NCI-H2196 (cell line): ENCODE measurements at regions not wholly inside any gene's neighbourhood (a gene's known extent, or its start where the extent isn't known, plus 50 kb on each side); places are given as distances from the start of the nearest gene placed in this dataset.

Experiments
- DNase-seq: peaks from one replicate; lab custom pipeline; 2025; ENCODE audit not compliant: unreplicated experiment; lab: John Stamatoyannopoulos, UW

- DNase-seq = no peak
These were observed 113.6 kb downstream of the GALC start for GRCh38 chr14:87879389-87879788.

GRCh38 chr14:87878959-87879358, 114.0 kb downstream of the GALC start:
- no peak for DNase-seq

- no peak for DNase-seq
These were observed 115.1 kb downstream of the GALC start for GRCh38 chr14:87877877-87878276.

GRCh38 chr14:87874676-87875075, 118.3 kb downstream of the GALC start:
- DNase-seq = no peak

- no peak for DNase-seq
These were observed 119.2 kb downstream of the GALC start for GRCh38 chr14:87873741-87874140.

GRCh38 chr14:87869619-87870583, 123.1 kb downstream of the GALC start:
- DNase-seq = no peak

GRCh38 chr14:87868920-87869319, 124.1 kb downstream of the GALC start:
- no peak for DNase-seq

GRCh38 chr14:87866116-87866515, 126.9 kb downstream of the GALC start:
- DNase-seq = no peak

GRCh38 chr14:87864356-87865270, 128.4 kb downstream of the GALC start:
- no peak for DNase-seq

- DNase-seq = no peak
These were observed 129.9 kb downstream of the GALC start for GRCh38 chr14:87863047-87863446.

GRCh38 chr14:87852107-87852506, 140.9 kb downstream of the GALC start:
- DNase-seq = no peak

- DNase-seq = no peak
These were observed 141.8 kb downstream of the GALC start for GRCh38 chr14:87851190-87851589.

GRCh38 chr14:87847216-87847755, 145.7 kb downstream of the GALC start:
- DNase-seq = no peak

- no peak for DNase-seq
These were observed 152.1 kb downstream of the GALC start for GRCh38 chr14:87840906-87841305.

- no peak for DNase-seq
These were observed 154.1 kb downstream of the GALC start for GRCh38 chr14:87838931-87839330.

GRCh38 chr14:87837296-87837695, 155.7 kb downstream of the GALC start:
- DNase-seq = no peak

- DNase-seq = no peak
These were observed 158.4 kb downstream of the GALC start for GRCh38 chr14:87834594-87834993.

- DNase-seq = no peak
These were observed 160.0 kb downstream of the GALC start for GRCh38 chr14:87833026-87833425.

- DNase-seq = no peak
These were observed 162.4 kb downstream of the GALC start for GRCh38 chr14:87830443-87831096.

GRCh38 chr14:87829543-87829942, 163.4 kb downstream of the GALC start:
- no peak for DNase-seq

- no peak for DNase-seq
These were observed 168.7 kb downstream of the GALC start for GRCh38 chr14:87824266-87824665.
